ENCODE measurements at regions not wholly inside any gene's neighbourhood (a gene's known extent, or its start where the extent isn't known, plus 50 kb on each side); places are given as distances from the start of the nearest gene placed in this dataset.

- DNase-seq, result no peak
Observed at GRCh38 chr2:204187229-204188083, 250.9 kb downstream of the ICOS start.

GRCh38 chr2:204191574-204191973 lies 255.0 kb downstream of the ICOS start:
- no peak for DNase-seq

GRCh38 chr2:204195498-204195897 lies 258.9 kb downstream of the ICOS start:
- no peak for DNase-seq

DNA sequence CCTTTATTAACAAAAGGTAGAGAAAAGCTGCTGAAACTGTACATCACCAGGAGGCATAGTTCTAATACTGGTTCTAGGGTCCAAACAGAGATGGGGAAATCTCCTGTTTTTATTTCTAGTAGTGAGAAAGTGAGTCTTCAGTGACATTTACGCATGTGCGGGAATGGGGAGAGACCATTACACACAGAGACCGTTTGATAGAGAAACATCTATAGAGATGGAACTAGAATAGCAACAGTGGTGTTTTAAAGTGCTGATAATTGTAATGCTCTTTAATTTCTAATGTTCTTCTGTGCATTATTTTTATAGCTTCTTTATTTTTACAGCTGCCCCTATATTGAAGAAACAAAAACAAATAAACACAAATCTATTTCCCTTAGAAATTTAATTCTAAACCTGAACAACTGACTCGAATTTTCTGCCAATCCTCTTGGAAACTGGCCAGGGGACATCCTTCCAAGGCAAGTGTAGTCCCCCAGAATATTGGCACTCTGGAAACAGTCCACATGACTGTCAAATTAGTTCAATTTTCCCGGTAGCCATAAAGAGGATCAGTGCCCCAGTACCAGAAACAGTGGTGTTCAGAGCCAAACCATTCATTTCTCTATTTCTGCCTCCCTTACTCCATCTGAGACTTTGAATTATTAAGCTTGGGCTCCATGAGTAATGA lies 260.9 kb downstream of the ICOS start:
- DNase-seq, result no peak

GRCh38 chr2:204199357-204199756 lies 262.8 kb downstream of the ICOS start:
- no peak for DNase-seq

DNA sequence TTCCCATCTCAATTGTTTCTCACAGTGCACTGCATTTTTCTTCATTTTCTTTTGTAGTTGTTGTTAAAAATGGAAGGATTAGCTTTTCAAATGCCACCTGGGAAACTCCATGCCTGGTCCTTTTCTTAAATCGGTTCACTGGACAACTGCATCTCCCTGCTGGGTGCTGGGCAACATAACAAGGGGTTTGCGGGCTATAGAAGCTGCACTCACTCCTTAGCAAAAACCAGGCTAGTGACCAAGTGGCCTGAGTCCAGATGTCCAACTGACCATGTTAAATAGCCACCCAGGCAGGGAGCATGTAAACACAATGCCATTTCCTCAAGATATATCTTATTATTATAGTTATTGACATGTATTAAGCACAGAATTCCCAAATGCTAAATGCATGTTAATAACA lies 264.9 kb downstream of the ICOS start:
- no peak for DNase-seq

GRCh38 chr2:204202253-204202652 lies 265.7 kb downstream of the ICOS start:
- no peak for DNase-seq

DNA sequence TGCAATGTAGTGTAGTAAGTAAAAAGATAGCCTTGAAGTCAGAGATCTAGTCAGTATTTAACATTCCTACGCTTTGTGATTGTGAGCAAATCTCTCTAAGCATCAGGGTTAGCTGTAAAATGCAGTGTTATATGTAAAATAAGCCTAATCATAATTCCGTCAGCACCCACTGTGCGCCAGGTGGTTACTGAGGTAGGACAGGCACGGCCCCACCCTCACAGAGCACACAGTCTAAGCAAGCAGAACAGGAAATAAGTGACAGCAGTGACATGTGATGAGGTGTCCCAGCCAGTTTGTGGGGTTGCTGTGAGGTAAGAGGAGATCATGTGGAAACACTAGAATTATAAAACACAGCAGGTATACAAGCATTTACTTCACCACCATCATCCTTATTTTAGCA lies 267.1 kb downstream of the ICOS start:
- DNase-seq, result no peak

DNA sequence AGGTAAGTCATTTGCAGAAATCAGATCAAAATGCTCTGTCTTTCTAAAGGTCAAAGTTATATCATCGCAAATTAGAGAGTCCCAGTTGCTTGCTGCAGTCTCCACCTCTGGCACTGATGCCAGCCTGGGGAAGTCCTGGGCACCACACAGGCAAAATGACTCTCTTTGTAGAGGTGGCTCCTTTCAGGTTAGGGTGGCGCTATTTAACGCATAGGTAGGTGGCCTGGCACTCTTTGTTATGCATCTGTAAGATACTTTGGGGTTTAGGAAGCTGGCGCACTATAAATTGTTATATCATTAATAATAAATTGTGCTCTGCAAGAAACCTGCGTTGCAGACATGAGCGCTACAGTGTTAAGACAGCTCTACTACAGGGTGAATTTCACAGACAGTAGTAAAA lies 268.5 kb downstream of the ICOS start:
- DNase-seq, result no peak

- DNase-seq, result no peak
Observed at GRCh38 chr2:204205538-204205937, 269.0 kb downstream of the ICOS start.

GRCh38 chr2:204207866-204208265 lies 271.3 kb downstream of the ICOS start:
- DNase-seq, result no peak

DNA sequence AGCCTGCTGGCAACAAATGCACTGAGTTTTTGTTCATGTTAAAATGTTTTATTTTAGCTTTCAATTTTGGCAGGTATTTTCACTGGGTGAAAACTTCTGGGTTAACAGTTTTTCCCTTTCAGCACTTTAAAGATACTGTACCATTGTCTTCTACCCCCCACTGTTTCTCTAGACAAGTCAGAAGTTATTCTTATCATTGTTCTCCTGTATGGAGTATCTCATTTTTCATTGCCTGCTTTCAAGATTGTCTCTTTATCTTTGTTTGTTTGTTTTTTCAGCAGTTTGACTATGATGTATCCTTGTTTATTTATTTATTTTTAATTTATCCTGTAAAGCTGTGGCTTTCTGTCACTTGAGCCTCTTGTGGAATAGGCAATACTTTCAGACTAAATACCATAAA lies 277.0 kb downstream of the ICOS start:
- no peak for DNase-seq

- DNase-seq, result no peak
Observed at GRCh38 chr2:204218040-204218439, 281.5 kb downstream of the ICOS start.

- DNase-seq, result no peak
Observed at GRCh38 chr2:204219196-204219595, 282.6 kb downstream of the ICOS start.

DNA sequence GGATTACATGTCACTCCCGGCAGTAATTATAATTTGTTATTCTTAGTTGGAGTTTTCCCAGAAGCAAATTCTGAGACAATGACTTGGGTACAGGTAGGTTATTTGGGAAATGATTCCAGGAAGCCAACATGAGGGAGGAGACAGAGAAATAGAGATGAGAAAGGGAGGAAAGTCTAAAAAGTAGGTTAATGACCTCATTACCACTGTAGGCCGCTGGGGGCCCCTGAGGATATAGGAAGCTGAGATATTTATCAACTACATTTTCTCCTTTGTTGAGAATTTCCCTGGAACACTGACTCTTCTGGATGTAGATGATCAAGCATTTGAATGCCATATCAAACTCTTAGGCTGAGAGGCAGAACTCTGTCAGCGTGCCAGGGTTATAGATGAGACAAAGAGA lies 284.3 kb downstream of the ICOS start:
- DNase-seq, result no peak

- no peak for DNase-seq
Observed at GRCh38 chr2:204223046-204223445, 286.5 kb downstream of the ICOS start.

DNA sequence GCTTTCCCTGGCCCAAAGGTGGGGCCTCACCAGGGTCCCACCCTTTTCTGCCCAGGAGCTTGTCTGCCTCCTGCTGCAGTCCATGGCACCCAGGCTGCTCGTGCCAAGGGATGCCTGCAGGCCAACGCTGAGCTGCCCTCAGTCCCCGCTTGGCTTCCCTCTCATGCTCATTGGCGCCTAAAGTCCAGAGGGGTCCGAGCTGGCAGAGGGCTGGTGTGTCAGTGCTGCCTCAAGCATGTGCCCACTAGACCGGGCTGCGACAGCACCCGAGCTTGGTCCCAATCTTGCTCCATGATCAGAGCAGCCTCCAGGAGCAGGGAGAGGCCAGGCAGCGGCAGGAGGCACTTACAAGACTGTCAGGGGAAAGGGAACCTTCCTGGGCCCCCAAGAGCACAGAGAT lies 287.0 kb downstream of the ICOS start:
- DNase-seq, result no peak

GRCh38 chr2:204225671-204226073 lies 289.1 kb downstream of the ICOS start:
- DNase-seq, result no peak

- DNase-seq, result no peak
Observed at GRCh38 chr2:204226305-204226880, 289.8 kb downstream of the ICOS start.

GRCh38 chr2:204228169-204228886 lies 291.8 kb downstream of the ICOS start:
- DNase-seq, result no peak

GRCh38 chr2:204234248-204234647 lies 297.7 kb downstream of the ICOS start:
- no peak for DNase-seq

DNA sequence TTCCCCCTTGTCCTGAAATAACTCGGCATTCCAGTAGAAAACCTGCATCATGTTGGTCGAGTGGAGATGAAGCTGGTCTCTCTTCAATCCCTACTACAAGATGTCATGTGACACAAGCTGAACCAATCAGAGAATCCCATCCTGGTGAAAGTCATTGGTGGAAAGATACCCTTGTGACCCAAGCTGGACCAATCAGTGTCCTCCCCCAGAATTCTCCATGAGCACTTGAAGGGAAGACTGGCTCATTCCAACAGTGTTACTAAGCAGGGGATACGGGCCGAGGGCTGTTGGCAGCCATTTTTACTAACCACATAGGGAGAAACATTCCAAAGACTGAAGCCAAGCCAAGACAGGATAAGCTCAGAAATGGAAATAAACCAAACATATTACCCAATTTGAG lies 298.3 kb downstream of the ICOS start:
- no peak for DNase-seq

DNA sequence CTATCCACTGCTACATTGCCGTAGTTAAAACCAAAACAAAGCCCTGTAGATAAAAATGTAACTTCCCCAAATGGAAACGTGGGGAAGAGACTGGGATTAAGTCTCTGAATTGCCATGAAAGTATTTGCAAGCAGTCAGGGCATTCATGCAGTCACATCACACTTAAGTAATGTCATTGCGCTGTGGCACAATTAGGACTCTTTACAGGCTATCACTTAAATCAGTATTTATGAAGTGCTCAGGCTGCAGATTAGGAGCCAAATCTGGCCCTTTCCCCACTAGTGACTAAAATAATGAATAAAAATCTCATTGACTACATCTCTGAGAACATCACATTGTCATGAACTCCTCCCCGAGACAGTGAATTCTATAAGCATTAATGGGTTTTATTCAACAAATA lies 300.9 kb downstream of the ICOS start:
- no peak for DNase-seq
